ENCODE measurements at regions not wholly inside any gene's neighbourhood (a gene's known extent, or its start where the extent isn't known, plus 50 kb on each side); places are given as distances from the start of the nearest gene placed in this dataset.

GRCh38 chr4:34039766-34040165, 2204.5 kb downstream of the ARAP2 start:
- intact Hi-C loops (cut with micrococcal nuclease) = no loop called here
- Mint-ChIP-seq H3K36me3 (ENCODE audit: insufficient read depth, unreplicated experiment) (no peaks in the 10 kb centered on the region), H3K9me3 (ENCODE audit: unreplicated experiment) (no peaks in the 10 kb centered on the region)

GRCh38 chr4:34043131-34043530, 2201.2 kb downstream of the ARAP2 start:
- Mint-ChIP-seq H3K27ac (ENCODE audit: low read depth, unreplicated experiment) (no peak overlapping the region), H3K27me3 (ENCODE audit: insufficient read depth, unreplicated experiment) (no peaks in the 10 kb centered on the region), H3K4me1 (ENCODE audit: insufficient read depth, unreplicated experiment) (peaks cover 12% of the 10 kb centered on the region), H3K36me3 (ENCODE audit: insufficient read depth, unreplicated experiment) (no peaks in the 10 kb centered on the region), H3K9me3 (ENCODE audit: unreplicated experiment) (no peaks in the 10 kb centered on the region), H3K4me3 (ENCODE audit: unreplicated experiment) (no peak overlapping the region)
- ChIA-PET POLR2A (interaction anchor here (0.6 kb wide), 1 partner anchor 108 kb away, joined by 4 read pairs; no protein-coding TSS in a partner anchor), CTCF (no interaction called here)
- no TSS peak for BruUV-seq (replicated peaks)
- peak; percentile 5 for DNase-seq (ENCODE audit: unreplicated experiment)
- intact Hi-C loops (cut with micrococcal nuclease) = no loop called here
- TF ChIP-seq CTCF (IDR thresholded peaks at IDR 0.05; ENCODE audit: unreplicated experiment) = no peak

More at GRCh38 chr4:34039766-34040165, 2204.5 kb downstream of the ARAP2 start:
- H3K4me3 Mint-ChIP-seq (ENCODE audit: unreplicated experiment) = no peak overlapping the region
- no peak overlapping the region for H3K27ac Mint-ChIP-seq (ENCODE audit: low read depth, unreplicated experiment)
- H3K27me3 Mint-ChIP-seq (ENCODE audit: insufficient read depth, unreplicated experiment) = no peaks in the 10 kb centered on the region
- no peak for DNase-seq (ENCODE audit: unreplicated experiment)
- ChIA-PET POLR2A (no interaction called here), CTCF (no interaction called here)
- BruUV-seq (replicated peaks) = no TSS peak
- no peak for TF ChIP-seq CTCF (IDR thresholded peaks at IDR 0.05; ENCODE audit: unreplicated experiment)
- H3K4me1 Mint-ChIP-seq (ENCODE audit: insufficient read depth, unreplicated experiment) = no peaks in the 10 kb centered on the region

GRCh38 chr4:34046580-34046979, 2197.7 kb downstream of the ARAP2 start:
- Mint-ChIP-seq H3K4me3 (ENCODE audit: unreplicated experiment) (no peak overlapping the region), H3K36me3 (ENCODE audit: insufficient read depth, unreplicated experiment) (no peaks in the 10 kb centered on the region), H3K4me1 (ENCODE audit: insufficient read depth, unreplicated experiment) (peaks cover 12% of the 10 kb centered on the region), H3K9me3 (ENCODE audit: unreplicated experiment) (no peaks in the 10 kb centered on the region), H3K27ac (ENCODE audit: low read depth, unreplicated experiment) (peak overlapping the region; percentile 92), H3K27me3 (ENCODE audit: insufficient read depth, unreplicated experiment) (no peaks in the 10 kb centered on the region)
- no peak for TF ChIP-seq CTCF (IDR thresholded peaks at IDR 0.05; ENCODE audit: unreplicated experiment)
- intact Hi-C loops (cut with micrococcal nuclease) = no loop called here
- no TSS peak for BruUV-seq (replicated peaks)
- peak; percentile 77 for DNase-seq (ENCODE audit: unreplicated experiment)
- CTCF ChIA-PET = no interaction called here
- POLR2A ChIA-PET = no interaction called here

GRCh38 chr4:34047363-34047762, 2197.0 kb downstream of the ARAP2 start:
- Mint-ChIP-seq H3K36me3 (ENCODE audit: insufficient read depth, unreplicated experiment) (no peaks in the 10 kb centered on the region), H3K4me3 (ENCODE audit: unreplicated experiment) (no peak overlapping the region), H3K27me3 (ENCODE audit: insufficient read depth, unreplicated experiment) (no peaks in the 10 kb centered on the region), H3K27ac (ENCODE audit: low read depth, unreplicated experiment) (peak overlapping the region; percentile 92), H3K4me1 (ENCODE audit: insufficient read depth, unreplicated experiment) (peaks cover 12% of the 10 kb centered on the region), H3K9me3 (ENCODE audit: unreplicated experiment) (no peaks in the 10 kb centered on the region)
- ChIA-PET POLR2A (interaction anchor here (0.9 kb wide), 1 partner anchor 27 kb away, joined by 3 read pairs; no protein-coding TSS in a partner anchor), CTCF (no interaction called here)
- no TSS peak for BruUV-seq (replicated peaks)
- intact Hi-C loops (cut with micrococcal nuclease) = no loop called here
- no peak for TF ChIP-seq CTCF (IDR thresholded peaks at IDR 0.05; ENCODE audit: unreplicated experiment)
- DNase-seq (ENCODE audit: unreplicated experiment) = no peak

All from MCF 10A (cell line).